ENCODE measurements at regions not wholly inside any gene's neighbourhood (a gene's known extent, or its start where the extent isn't known, plus 50 kb on each side); places are given as distances from the start of the nearest gene placed in this dataset.

GRCh38 chr18:10242936-10243680 is 211.3 kb upstream of the APCDD1 start:
- TF ChIP-seq CTCF (conservative IDR thresholded peaks at IDR 0.05; ENCODE audit: low read length) (no peak), EZH2phosphoT487 (IDR thresholded peaks at IDR 0.05; ENCODE audit: borderline replicate concordance) (no peak)
